ENCODE measurements at regions not wholly inside any gene's neighbourhood (a gene's known extent, or its start where the extent isn't known, plus 50 kb on each side); places are given as distances from the start of the nearest gene placed in this dataset.

- Histone ChIP-seq H3K27ac (ENCODE audit: low read depth in 1 of 2, low read length in 1 of 2) (no peak overlapping the region), H3K4me1 (ENCODE audit: control insufficient read depth in 5 of 5, insufficient read depth in 5 of 5, low read length in 5 of 5) (peaks cover 0 to 3% (median 0%) of the 10 kb centered on the region in 5 donors), H3K36me3 (ENCODE audit: control insufficient read depth in 4 of 4, insufficient read depth in 4 of 4, low read length in 4 of 4) (no peaks in the 10 kb centered on the region), H3K27me3 (ENCODE audit: control insufficient read depth in 3 of 3, insufficient read depth in 3 of 3, low read length in 2 of 3) (no peaks in the 10 kb centered on the region), H3K9ac (ENCODE audit: insufficient read depth in 1 of 2, low read length in 2 of 2) (no peak overlapping the region), H3K4me3 (no peak overlapping the region), H3K9me3 (ENCODE audit: control insufficient read depth in 4 of 4, insufficient read depth in 3 of 4, low read length in 3 of 4) (no peaks in the 10 kb centered on the region)
- no peak for DNase-seq
- TF ChIP-seq CTCF (IDR thresholded peaks at IDR 0.05; ENCODE audit: control extremely low read depth, extremely low read depth), result no peak
- WGBS, 2 donors, result 67 to 70% methylated on average over 3 of the region's 3 CpGs
- no peak for ATAC-seq (ENCODE audit: insufficient read depth, low FRiP score)
These were observed 428.6 kb downstream of the ACTR3B start for GRCh38 chr7:153188161-153188560.

- no peak for DNase-seq
- H3K9me3 ChIP-seq (ENCODE audit: control insufficient read depth in 4 of 4, insufficient read depth in 3 of 4, low read length in 3 of 4), result no peaks in the 10 kb centered on the region
- H3K27me3 ChIP-seq (ENCODE audit: control insufficient read depth in 3 of 3, insufficient read depth in 3 of 3, low read length in 2 of 3), result no peaks in the 10 kb centered on the region
- WGBS, 2 donors, result 87 to 92% methylated on average over 3 of the region's 3 CpGs
- no peak overlapping the region for H3K27ac ChIP-seq (ENCODE audit: low read depth in 1 of 2, low read length in 1 of 2)
- H3K9ac ChIP-seq (ENCODE audit: insufficient read depth in 1 of 2, low read length in 2 of 2), result no peak overlapping the region
- no peak overlapping the region for H3K4me3 ChIP-seq
- no peak for TF ChIP-seq CTCF (IDR thresholded peaks at IDR 0.05; ENCODE audit: control extremely low read depth, extremely low read depth)
- no peak for ATAC-seq (ENCODE audit: insufficient read depth, low FRiP score)
- no peaks in the 10 kb centered on the region for H3K36me3 ChIP-seq (ENCODE audit: control insufficient read depth in 4 of 4, insufficient read depth in 4 of 4, low read length in 4 of 4)
- peaks cover 0 to 3% (median 2%) of the 10 kb centered on the region in 5 donors for H3K4me1 ChIP-seq (ENCODE audit: control insufficient read depth in 5 of 5, insufficient read depth in 5 of 5, low read length in 5 of 5)
These were observed 429.1 kb downstream of the ACTR3B start for GRCh38 chr7:153188630-153189029.

- ATAC-seq (ENCODE audit: insufficient read depth, low FRiP score) (no peak), DNase-seq (peak in 1 of 3 donors; percentile 3)
- no peaks in the 10 kb centered on the region for H3K36me3 ChIP-seq (ENCODE audit: control insufficient read depth in 4 of 4, insufficient read depth in 4 of 4, low read length in 4 of 4)
- H3K4me3 ChIP-seq, result no peak overlapping the region
- no peaks in the 10 kb centered on the region for H3K27me3 ChIP-seq (ENCODE audit: control insufficient read depth in 3 of 3, insufficient read depth in 3 of 3, low read length in 2 of 3)
- no peak overlapping the region for H3K27ac ChIP-seq (ENCODE audit: low read depth in 1 of 2, low read length in 1 of 2)
- H3K9me3 ChIP-seq (ENCODE audit: control insufficient read depth in 4 of 4, insufficient read depth in 3 of 4, low read length in 3 of 4), result no peaks in the 10 kb centered on the region
- peaks cover 0 to 3% (median 2%) of the 10 kb centered on the region in 5 donors for H3K4me1 ChIP-seq (ENCODE audit: control insufficient read depth in 5 of 5, insufficient read depth in 5 of 5, low read length in 5 of 5)
- TF ChIP-seq CTCF (IDR thresholded peaks at IDR 0.05; ENCODE audit: control extremely low read depth, extremely low read depth), result no peak
- H3K9ac ChIP-seq (ENCODE audit: insufficient read depth in 1 of 2, low read length in 2 of 2), result no peak overlapping the region
- WGBS, 2 donors, result 62 to 66% methylated on average over 3 of the region's 3 CpGs
These were observed 430.9 kb downstream of the ACTR3B start for GRCh38 chr7:153190452-153190851.

- Histone ChIP-seq H3K4me3 (no peak overlapping the region), H3K9ac (ENCODE audit: insufficient read depth in 1 of 2, low read length in 2 of 2) (no peak overlapping the region), H3K4me1 (ENCODE audit: control insufficient read depth in 5 of 5, insufficient read depth in 5 of 5, low read length in 5 of 5) (peaks cover 0 to 3% (median 2%) of the 10 kb centered on the region in 5 donors), H3K36me3 (ENCODE audit: control insufficient read depth in 4 of 4, insufficient read depth in 4 of 4, low read length in 4 of 4) (no peaks in the 10 kb centered on the region), H3K27me3 (ENCODE audit: control insufficient read depth in 3 of 3, insufficient read depth in 3 of 3, low read length in 2 of 3) (no peaks in the 10 kb centered on the region), H3K27ac (ENCODE audit: low read depth in 1 of 2, low read length in 1 of 2) (no peak overlapping the region), H3K9me3 (ENCODE audit: control insufficient read depth in 4 of 4, insufficient read depth in 3 of 4, low read length in 3 of 4) (no peaks in the 10 kb centered on the region)
- no peak for ATAC-seq (ENCODE audit: insufficient read depth, low FRiP score)
- WGBS, 2 donors, result 73 to 88% methylated on average over 4 of the region's 4 CpGs
- no peak for TF ChIP-seq CTCF (IDR thresholded peaks at IDR 0.05; ENCODE audit: control extremely low read depth, extremely low read depth)
- peak in 1 of 3 donors; percentile 6 for DNase-seq
These were observed 431.4 kb downstream of the ACTR3B start for GRCh38 chr7:153190986-153191385.

Measured in lung (tissue), 11 donors.